ENCODE measurements at regions not wholly inside any gene's neighbourhood (a gene's known extent, or its start where the extent isn't known, plus 50 kb on each side); places are given as distances from the start of the nearest gene placed in this dataset.

- no peak for TF ChIP-seq POLR2A (IDR thresholded peaks at IDR 0.05; ENCODE audit: low read depth, low read length)
- no peak for TF ChIP-seq BHLHE40 (IDR thresholded peaks at IDR 0.05; ENCODE audit: low read depth, low read length)
- TF ChIP-seq CTCF (conservative IDR thresholded peaks at IDR 0.05; ENCODE audit: low read depth, low read length), result no peak
- no peak for TF ChIP-seq CEBPB (IDR thresholded peaks at IDR 0.05; ENCODE audit: low read depth, low read length)
- no peak for TF ChIP-seq RCOR1 (IDR thresholded peaks at IDR 0.05; ENCODE audit: insufficient replicate concordance, low read length)
- no peak for TF ChIP-seq SMC3 (IDR thresholded peaks at IDR 0.05; ENCODE audit: low read depth, low read length)
Measured at GRCh38 chr19:30096596-30097370, 154.7 kb downstream of the URI1 start.

All from IMR-90 (cell line).